NT2/D1 (cell line): ENCODE measurements at regions not wholly inside any gene's neighbourhood (a gene's known extent, or its start where the extent isn't known, plus 50 kb on each side); places are given as distances from the start of the nearest gene placed in this dataset.
A peak's percentile ranks its signal among the peaks of the same experiment; 100 is the strongest.

Experiments used
- DNase-seq: peaks from one replicate; pipeline ENCODE4 v3.0.0-alpha.2; 2011; ENCODE audit warnings: low read depth, low spot score
- H3K27me3 ChIP-seq: 2 replicates; pipeline ENCODE4 v1.6.0; 2011; ENCODE audit warnings: mild to moderate bottlenecking; ENCODE audit not compliant: insufficient read length, insufficient read depth
- H3K36me3 ChIP-seq: 2 replicates; pipeline ENCODE4 v1.6.1; 2011; ENCODE audit warnings: mild to moderate bottlenecking, low read length, mixed read lengths; ENCODE audit not compliant: insufficient read depth, insufficient read length
- H3K4me1 ChIP-seq: 2 replicates; pipeline ENCODE4 v1.5.1; 2011; ENCODE audit not compliant: insufficient read depth, insufficient read length
- H3K4me3 ChIP-seq: 2 replicates; pipeline ENCODE4 v1.5.1; 2011; ENCODE audit warnings: low read depth; ENCODE audit not compliant: insufficient read length
- H3K9ac ChIP-seq: 2 replicates; pipeline ENCODE4 v1.6.0; 2011; ENCODE audit warnings: low read depth; ENCODE audit not compliant: insufficient read length
- H3K9me3 ChIP-seq: 2 replicates; pipeline ENCODE4 v1.5.1; 2011; ENCODE audit warnings: mild to moderate bottlenecking, low read length; ENCODE audit not compliant: insufficient read depth
- SUZ12 ChIP-seq: IDR thresholded peaks from 2 replicates; pipeline ENCODE4 v1.6.1; 2011; ENCODE audit not compliant: insufficient read length, insufficient read depth; ENCODE audit errors: extremely low read depth
- YY1 ChIP-seq: IDR thresholded peaks from 2 replicates; pipeline ENCODE4 v1.6.1; 2011; ENCODE audit not compliant: insufficient read length, insufficient read depth
- ZNF274 ChIP-seq: IDR thresholded peaks from 2 replicates; pipeline ENCODE4 v1.6.1; 2011; ENCODE audit warnings: mild to moderate bottlenecking, low read depth, low read length

- no peaks in the 10 kb centered on the region for H3K36me3 ChIP-seq
- peaks cover 8% of the 10 kb centered on the region for H3K4me1 ChIP-seq
Measured at GRCh38 chr9:88737876-88738275, 202.9 kb downstream of the NXNL2 start.

DNA sequence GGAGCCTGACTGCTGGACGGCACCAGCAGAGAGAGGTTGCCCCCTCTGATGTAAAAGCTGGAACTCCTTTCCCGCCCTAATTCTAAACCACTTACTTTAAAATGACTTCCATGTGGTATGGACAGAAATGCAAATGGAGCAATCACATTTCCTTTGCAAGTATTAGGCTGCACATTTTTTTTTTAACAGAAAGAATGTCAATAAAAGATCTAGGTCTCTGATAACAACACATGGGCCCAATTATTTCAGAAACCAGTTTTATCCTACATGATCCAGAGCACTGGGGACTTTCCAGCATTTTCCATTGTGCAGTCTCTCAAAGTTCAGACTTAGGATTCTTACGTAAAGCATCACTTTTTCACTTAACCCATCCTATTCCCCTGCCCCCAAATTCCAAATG lies 203.7 kb downstream of the NXNL2 start:
- Histone ChIP-seq H3K36me3 (no peaks in the 10 kb centered on the region), H3K9me3 (no peaks in the 10 kb centered on the region; the same call in 1 of the 2 replicates), H3K4me1 (peaks cover 6% of the 10 kb centered on the region), H3K27me3 (no peaks in the 10 kb centered on the region), H3K9ac (no peak overlapping the region), H3K4me3 (no peak overlapping the region)
- no peak for TF ChIP-seq ZNF274
- no peak for TF ChIP-seq YY1
- TF ChIP-seq SUZ12: no peak
- DNase-seq: no peak

More at GRCh38 chr9:88737876-88738275, 202.9 kb downstream of the NXNL2 start:
- H3K9me3 ChIP-seq: no peaks in the 10 kb centered on the region; the same call in 1 of the 2 replicates
- H3K27me3 ChIP-seq: no peaks in the 10 kb centered on the region
- H3K4me3 ChIP-seq: no peak overlapping the region
- DNase-seq: no peak
- no peak overlapping the region for H3K9ac ChIP-seq
- TF ChIP-seq SUZ12 (no peak), ZNF274 (no peak), YY1 (no peak)

- H3K4me3 ChIP-seq: no peak overlapping the region
- DNase-seq: no peak
- TF ChIP-seq YY1 (no peak), ZNF274 (no peak), SUZ12 (no peak)
- H3K4me1 ChIP-seq: peaks cover 6% of the 10 kb centered on the region
- H3K9me3 ChIP-seq: no peaks in the 10 kb centered on the region; the same call in 1 of the 2 replicates
- no peaks in the 10 kb centered on the region for H3K27me3 ChIP-seq
- no peaks in the 10 kb centered on the region for H3K36me3 ChIP-seq
- H3K9ac ChIP-seq: no peak overlapping the region
Measured at GRCh38 chr9:88739373-88739772, 204.4 kb downstream of the NXNL2 start.

DNA sequence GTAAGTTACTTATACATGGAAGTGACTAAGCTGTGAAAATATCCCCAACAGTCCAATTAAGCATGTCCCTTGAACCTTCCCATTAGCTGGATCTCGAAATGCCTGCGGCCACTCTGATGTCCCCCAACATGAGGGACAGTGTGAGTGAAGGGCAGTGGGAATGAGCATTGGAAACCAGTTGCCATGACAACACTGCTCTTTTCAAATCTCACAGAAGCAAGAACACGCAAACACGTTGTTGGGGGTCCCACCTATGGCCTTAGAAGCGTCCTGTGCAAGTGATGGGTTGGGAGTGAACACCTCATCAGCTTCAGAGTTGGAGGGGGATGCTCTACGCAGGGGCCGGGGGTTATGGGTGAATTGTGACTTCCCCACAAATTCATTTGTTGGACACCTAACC lies 205.9 kb downstream of the NXNL2 start:
- H3K27me3 ChIP-seq: no peaks in the 10 kb centered on the region
- no peaks in the 10 kb centered on the region; the same call in 1 of the 2 replicates for H3K9me3 ChIP-seq
- TF ChIP-seq ZNF274: no peak
- no peak for TF ChIP-seq YY1
- TF ChIP-seq SUZ12: no peak
- no peaks in the 10 kb centered on the region for H3K36me3 ChIP-seq
- H3K9ac ChIP-seq: no peak overlapping the region
- no peak overlapping the region for H3K4me3 ChIP-seq
- DNase-seq: no peak
- peaks cover 6% of the 10 kb centered on the region for H3K4me1 ChIP-seq

DNA sequence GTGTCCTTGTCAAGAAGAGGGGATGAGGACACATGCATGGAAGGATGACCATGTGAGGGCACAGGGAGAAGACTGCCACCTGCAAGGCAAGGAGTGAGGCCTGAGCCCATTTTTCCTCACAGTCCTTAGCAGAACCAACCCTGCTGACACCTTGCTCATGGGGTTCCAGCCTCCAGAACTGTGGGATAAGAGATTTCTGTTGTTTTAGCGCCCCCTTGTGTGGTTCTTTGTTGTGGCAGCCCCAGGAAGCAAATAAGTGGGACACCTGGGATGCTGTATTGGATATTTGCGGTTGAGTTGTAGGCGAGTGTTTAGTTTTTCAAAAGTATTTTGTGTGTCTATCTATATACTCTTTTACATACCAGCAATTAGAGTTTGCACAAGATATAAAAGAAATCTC lies 206.4 kb downstream of the NXNL2 start:
- no peaks in the 10 kb centered on the region for H3K36me3 ChIP-seq
- TF ChIP-seq SUZ12 (no peak), ZNF274 (no peak), YY1 (no peak)
- H3K4me1 ChIP-seq: peaks cover 6% of the 10 kb centered on the region
- DNase-seq: no peak
- H3K27me3 ChIP-seq: no peaks in the 10 kb centered on the region
- no peaks in the 10 kb centered on the region; the same call in 1 of the 2 replicates for H3K9me3 ChIP-seq
- H3K4me3 ChIP-seq: no peak overlapping the region
- H3K9ac ChIP-seq: no peak overlapping the region

- H3K27me3 ChIP-seq: no peaks in the 10 kb centered on the region
- no peak overlapping the region for H3K4me3 ChIP-seq
- no peaks in the 10 kb centered on the region for H3K36me3 ChIP-seq
- peaks cover 8% of the 10 kb centered on the region for H3K4me1 ChIP-seq
- TF ChIP-seq SUZ12 (no peak), YY1 (no peak), ZNF274 (no peak)
- H3K9me3 ChIP-seq: no peaks in the 10 kb centered on the region; the same call in 1 of the 2 replicates
- no peak for DNase-seq
- peak overlapping the region; percentile 25 for H3K9ac ChIP-seq
Measured at GRCh38 chr9:88742483-88742882, 207.5 kb downstream of the NXNL2 start.

GRCh38 chr9:88742905-88743304 lies 207.9 kb downstream of the NXNL2 start:
- Histone ChIP-seq H3K36me3 (no peaks in the 10 kb centered on the region), H3K4me1 (peaks cover 8% of the 10 kb centered on the region), H3K9me3 (no peaks in the 10 kb centered on the region), H3K9ac (no peak overlapping the region), H3K4me3 (no peak overlapping the region), H3K27me3 (no peaks in the 10 kb centered on the region)
- no peak for TF ChIP-seq SUZ12
- TF ChIP-seq ZNF274: no peak
- no peak for TF ChIP-seq YY1
- DNase-seq: no peak
